ENCODE measurements at regions not wholly inside any gene's neighbourhood (a gene's known extent, or its start where the extent isn't known, plus 50 kb on each side); places are given as distances from the start of the nearest gene placed in this dataset.

DNA sequence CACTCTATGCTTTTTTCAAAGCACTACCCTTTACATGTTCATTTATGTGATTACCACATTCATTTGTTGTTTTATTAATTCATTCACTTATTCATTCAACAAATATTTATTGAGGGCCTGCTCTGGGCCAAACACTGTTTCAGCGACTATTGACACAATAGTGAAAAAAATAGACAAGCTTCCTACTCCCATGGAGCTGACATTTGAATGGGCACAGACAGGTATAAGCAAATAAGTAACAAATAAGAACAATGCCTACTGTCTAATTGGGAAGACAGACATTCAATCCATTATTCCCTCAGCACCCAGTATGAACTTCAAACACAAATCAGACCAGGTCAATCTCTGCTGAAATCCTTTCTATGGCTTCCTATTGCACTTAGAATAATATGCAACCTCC lies 156.9 kb upstream of the NR3C1 start:
- no peak overlapping the region for H3K4me3 ChIP-seq (ENCODE audit: low read depth, low read length)
- TF ChIP-seq, protein P1, sequence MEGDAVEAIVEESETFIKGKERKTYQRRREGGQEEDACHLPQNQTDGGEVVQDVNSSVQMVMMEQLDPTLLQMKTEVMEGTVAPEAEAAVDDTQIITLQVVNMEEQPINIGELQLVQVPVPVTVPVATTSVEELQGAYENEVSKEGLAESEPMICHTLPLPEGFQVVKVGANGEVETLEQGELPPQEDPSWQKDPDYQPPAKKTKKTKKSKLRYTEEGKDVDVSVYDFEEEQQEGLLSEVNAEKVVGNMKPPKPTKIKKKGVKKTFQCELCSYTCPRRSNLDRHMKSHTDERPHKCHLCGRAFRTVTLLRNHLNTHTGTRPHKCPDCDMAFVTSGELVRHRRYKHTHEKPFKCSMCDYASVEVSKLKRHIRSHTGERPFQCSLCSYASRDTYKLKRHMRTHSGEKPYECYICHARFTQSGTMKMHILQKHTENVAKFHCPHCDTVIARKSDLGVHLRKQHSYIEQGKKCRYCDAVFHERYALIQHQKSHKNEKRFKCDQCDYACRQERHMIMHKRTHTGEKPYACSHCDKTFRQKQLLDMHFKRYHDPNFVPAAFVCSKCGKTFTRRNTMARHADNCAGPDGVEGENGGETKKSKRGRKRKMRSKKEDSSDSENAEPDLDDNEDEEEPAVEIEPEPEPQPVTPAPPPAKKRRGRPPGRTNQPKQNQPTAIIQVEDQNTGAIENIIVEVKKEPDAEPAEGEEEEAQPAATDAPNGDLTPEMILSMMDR (IDR thresholded peaks at IDR 0.05; ENCODE audit: insufficient read depth, low read depth, low read length): no peak
- DNase-seq (ENCODE audit: low read depth): no peak

DNA sequence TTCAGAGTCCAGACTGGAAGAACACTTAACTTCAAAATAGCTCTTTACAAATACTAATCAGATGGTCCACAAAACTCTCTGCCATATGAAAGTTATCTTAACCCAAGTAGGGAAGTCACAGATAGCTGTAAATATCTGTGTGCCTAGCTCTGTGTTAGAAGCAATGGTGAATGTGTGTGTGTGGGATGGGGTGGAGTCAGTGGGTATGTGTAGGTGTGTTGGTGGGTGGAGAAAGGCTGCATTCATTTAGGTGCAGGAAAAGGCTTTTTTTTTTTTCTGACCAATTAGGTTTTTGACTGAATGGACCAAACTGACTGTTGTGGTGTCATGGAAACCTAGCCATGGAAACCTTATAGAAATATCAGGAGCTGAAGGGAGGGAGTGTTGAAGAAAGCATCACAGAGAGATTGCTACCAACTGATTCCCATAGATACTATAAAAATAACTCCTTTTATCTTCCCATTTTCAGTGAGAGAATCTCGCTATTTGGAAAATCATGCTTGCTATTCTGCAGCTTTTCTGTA lies 156.2 kb upstream of the NR3C1 start:
- H3K4me3 ChIP-seq (ENCODE audit: low read depth, low read length): no peak overlapping the region
- TF ChIP-seq, protein P1 (IDR thresholded peaks at IDR 0.05; ENCODE audit: insufficient read depth, low read depth, low read length): no peak
- no peak for DNase-seq (ENCODE audit: low read depth)

DNA sequence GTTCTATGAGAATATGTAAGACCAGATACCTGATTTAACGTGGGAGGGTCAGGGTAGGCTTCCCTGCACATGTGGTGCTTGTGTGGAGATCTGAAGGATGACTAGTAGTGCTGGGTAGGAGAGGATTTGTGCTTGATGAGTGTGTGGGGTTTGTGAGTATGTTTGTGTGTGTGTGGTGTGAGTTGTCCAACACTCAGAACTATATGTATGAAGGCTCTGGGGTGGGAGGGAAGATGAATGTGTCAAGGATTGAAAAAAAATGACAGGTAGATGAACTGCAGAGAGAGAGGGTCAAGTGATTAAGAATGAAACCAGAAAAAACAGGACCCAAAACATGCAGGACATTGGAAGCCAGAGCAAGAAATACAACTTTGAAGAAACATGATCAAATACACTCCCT lies 154.6 kb upstream of the NR3C1 start:
- no peak for DNase-seq (ENCODE audit: low read depth)
- H3K4me3 ChIP-seq (ENCODE audit: low read depth, low read length): no peak overlapping the region
- TF ChIP-seq, protein P1 (IDR thresholded peaks at IDR 0.05; ENCODE audit: insufficient read depth, low read depth, low read length): no peak

DNA sequence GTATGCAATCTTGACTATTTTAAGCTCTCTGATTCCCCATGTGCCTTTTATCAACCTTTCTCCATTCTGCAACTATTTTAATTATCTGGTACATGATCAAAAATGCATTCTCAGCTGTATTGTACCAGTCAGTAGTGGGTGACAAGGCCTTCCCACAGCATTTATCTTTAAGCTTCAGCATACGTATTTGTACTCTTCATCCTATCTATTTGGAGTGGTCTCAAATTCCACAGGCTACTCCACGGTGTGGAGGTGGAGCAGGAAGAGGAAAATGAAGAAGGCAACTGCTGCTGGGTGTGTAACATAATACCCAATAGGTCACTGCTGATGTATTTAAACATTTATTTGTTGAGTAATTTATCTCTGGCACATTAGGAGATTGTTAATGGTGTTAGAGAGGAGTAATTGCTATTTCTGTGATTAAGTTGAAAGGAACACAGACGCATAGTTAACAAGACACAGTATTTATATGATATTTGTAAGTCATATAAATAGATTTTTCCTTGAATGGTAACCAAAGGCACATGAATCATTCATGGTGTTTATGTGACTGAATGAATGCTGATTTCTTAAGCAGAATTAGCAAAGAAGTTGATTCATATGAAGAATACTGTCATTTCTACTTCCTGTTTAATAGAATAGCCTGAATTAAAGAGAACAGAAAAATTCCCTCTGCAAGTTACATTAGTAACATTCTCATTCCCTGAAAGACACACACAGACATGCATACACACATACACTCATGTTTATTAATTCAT lies 153.8 kb upstream of the NR3C1 start:
- peak; percentile 42 for DNase-seq (ENCODE audit: low read depth)
- H3K4me3 ChIP-seq (ENCODE audit: low read depth, low read length): no peak overlapping the region
- TF ChIP-seq, protein P1 (IDR thresholded peaks at IDR 0.05; ENCODE audit: insufficient read depth, low read depth, low read length): no peak

DNA sequence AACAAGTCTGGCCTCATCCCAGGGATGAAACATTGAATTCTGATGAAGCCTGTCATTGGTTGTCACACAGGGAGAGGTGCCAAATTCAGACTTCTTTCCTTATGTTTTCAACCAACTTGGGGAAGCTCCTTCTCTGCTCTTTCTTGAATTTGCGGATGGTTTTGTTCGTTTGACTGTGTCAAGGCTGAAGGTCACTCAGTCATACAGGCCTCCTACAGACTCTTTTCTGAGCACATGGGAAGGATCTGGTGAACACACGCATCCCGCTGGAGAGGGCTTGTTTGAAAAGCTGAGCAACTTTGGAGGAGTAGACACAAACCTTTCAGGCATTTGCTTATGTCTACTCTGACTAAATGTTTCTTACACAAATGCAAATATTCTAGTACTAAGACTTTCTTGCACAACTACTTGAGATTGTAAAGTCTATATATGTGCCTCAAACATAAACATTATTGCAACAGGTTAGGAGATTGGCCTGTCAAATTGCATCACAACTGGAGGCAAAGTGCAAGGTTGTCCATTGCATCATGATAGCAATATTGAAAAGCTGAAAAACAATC lies 151.5 kb upstream of the NR3C1 start:
- TF ChIP-seq, protein P1 (IDR thresholded peaks at IDR 0.05; ENCODE audit: insufficient read depth, low read depth, low read length): no peak
- DNase-seq (ENCODE audit: low read depth): peak; percentile 79
- H3K4me3 ChIP-seq (ENCODE audit: low read depth, low read length): no peak overlapping the region

DNA sequence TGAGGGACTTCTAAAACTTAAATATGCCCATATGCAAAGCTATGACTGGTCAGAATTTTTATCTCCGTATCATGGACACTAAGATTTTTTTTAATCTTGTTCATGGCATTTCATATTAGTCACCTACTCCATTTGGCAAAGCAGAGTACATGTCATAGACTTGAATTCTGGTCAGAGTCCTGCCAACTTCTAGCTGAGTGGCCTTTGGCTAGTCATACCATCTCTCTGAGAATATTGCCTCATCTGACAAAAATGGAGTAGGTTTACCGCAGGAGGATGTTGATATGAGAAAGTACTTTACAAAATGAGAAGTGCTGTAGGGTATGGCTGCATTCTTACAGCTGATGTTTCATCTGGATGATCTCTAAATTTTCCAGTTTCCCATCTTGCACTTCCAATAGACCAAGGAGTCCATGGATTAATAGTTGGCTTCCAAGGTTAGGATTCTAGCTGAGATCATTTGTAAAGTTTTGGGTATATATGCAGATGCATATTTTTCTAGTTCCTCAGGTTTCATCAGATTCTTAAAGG lies 150.8 kb upstream of the NR3C1 start:
- TF ChIP-seq, protein P1 (IDR thresholded peaks at IDR 0.05; ENCODE audit: insufficient read depth, low read depth, low read length): no peak
- H3K4me3 ChIP-seq (ENCODE audit: low read depth, low read length): no peak overlapping the region
- DNase-seq (ENCODE audit: low read depth): peak; percentile 59

Data from fibroblast of villous mesenchyme (primary cell).